Activated CD4-positive, CD25-positive, alpha-beta regulatory T cell treated with anti-CD3 and anti-CD28 coated beads, Interleukin-2, amount 50 U/mL, for 72 hours (primary cell): ENCODE measurements at regions not wholly inside any gene's neighbourhood (a gene's known extent, or its start where the extent isn't known, plus 50 kb on each side); places are given as distances from the start of the nearest gene placed in this dataset.
"Not testable (repeated sequence)": the region's sequence is repeated elsewhere in the genome, so short reads cannot be mapped to it uniquely, and the experiment has no call there.

ENCODE experiments used
- DNase-seq: peaks from one replicate; pipeline ENCODE4 v3.0.0; 2021

DNA sequence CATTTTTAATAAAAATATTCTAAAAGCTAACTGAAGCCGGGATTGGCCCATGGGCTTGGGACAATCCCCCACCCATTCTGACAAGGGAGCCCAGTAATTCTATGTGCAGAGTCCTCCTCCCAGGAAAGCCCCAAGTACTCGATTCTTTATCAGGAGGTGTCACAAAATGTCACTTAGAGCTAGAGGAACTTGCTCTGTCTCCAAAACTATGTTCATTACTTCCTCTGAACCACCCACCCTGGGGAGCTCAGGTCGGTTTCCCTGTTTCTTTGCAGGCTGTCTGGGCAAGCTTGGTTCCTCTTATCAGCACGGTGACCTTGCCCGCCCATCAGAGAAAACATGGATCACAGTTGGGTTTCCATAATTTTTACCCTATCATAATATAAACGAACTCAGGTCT lies 430.6 kb upstream of the ID2 start:
- DNase-seq: no peak

DNA sequence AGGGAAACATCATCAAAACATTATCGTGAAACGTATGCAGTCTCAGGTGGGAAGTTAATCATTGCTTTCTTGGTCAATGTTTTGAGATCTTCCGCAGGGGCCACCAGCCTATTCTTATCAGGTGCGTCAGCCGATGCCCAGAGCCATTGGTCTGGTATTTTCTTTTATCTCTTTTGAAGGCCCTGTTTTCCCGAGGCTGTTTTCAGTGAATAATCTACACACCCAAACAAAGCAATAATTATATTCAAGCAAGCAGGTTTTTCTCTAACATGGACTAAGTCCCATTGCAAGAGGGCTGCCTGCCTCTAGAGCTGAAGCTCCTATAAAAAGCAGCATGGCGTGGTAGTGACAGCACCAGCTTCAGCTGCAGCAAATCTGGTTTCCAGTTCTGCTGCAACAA lies 430.0 kb upstream of the ID2 start:
- no peak for DNase-seq

DNA sequence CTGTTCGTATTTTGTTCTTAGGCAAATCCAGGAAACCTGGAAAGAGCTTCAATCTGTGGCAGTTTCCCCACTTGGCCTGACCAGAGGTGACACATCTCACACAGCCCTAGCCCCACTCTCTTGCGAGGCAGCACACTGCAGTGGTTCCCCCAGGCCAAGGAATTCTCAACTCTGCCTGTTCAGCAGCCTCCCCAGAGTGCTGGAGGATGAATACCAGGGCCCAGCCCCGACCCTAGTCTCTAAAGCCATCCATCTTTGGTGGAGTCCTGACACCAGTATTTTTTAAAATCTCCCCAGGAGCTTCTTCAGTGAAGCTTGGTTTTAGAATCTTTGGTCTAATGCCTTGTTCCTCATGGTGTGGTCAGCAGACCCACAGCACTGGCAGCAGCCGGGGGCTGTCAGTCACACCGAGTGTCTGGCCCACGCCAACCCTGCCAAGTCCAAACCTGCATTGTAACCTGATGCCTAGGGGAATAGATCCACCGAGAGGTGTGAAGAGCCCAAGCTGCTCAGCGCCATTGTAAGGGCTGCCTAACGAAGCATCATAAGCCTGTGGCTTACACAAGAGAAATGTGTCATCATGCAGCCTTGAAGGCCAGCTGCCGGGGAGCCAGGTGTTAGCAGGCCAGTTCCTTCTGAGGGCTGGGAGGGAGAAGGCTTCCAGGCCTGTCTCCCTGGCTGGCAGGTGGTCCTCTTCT lies 428.7 kb upstream of the ID2 start:
- no peak for DNase-seq

DNA sequence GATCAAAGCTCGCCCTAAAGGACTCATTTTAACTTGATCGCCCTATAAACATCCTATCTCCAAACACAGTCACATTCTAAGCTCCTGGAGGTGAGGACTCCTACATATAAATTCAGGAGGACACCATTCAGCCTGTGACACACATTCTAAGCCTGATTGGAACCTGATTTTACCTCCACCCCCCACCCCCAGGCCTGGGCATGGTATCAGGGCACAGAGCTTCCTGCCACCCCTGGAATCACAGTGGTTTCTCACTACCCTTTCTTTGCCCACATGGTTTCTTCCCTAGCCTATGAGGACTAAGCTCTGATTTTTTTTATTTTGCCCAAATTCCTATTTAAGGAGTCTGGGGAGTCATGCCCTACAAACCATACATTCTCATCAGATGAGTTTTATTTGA lies 428.1 kb upstream of the ID2 start:
- DNase-seq: no peak

DNA sequence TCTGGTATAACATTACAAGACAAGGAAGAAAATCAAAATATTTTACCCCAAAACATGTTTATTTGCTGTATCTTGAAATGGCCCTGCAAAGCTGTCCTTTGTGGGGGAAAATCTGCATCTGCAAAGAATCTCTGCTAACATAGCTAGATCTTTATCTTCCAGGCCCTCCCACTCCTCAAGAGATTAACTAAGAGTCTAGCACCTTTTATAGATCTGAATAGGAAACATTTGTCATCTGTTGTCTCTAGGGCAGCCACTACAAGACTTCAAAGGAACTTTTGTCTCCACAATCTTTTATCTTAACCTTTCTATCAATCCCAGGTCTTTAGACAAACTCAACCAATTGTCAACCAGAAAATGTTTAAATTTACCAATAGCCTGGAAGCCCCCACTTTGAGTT lies 427.6 kb upstream of the ID2 start:
- DNase-seq: not testable (repeated sequence)

DNA sequence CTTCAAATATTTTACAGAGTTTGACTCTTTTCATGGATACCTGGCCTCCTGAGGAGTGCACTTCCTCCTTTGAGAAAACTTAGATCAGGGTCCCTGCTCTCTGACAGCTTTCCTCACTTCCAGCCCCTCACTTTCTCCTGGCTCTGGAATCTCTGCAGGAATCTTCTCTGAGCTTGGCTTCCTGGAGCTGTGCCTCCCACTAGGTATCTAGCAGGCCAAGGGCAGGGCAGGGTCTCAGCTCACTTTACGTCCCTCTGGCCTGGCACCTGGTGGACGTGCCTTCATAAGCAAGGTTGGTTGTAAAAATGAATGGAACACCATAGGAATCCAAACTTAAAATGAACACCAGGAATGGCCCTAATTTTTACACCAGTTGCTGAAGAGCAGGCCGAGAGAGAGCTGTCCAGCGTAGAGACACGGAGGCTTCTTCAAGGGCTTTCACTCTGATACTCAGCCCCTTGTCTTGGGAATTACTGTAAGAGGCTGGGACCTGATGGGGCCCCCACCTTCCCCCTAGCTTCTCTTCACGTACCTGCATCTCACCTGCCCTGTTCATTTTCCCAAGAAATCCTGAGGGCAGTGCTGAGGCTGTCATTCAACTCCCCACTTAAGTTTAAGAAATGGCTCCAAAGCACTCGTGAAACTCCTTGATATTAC lies 426.9 kb upstream of the ID2 start:
- DNase-seq: no peak

DNA sequence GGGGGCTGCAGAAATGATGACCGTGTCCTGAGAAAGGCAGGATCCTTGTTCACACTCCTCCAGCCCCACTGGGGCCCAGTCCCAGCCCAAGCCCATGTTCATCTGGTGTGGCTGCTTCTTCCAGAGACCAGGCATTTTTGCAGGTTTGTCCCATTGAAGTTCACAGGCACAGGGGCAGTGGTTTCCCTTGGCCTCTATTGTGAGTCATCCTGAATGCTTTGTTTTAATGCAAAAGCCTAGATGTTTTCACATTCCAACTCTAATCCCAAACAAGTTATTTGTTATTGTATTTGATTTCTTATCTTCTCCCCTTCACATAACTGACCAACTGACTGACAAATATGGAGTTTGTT lies 426.4 kb upstream of the ID2 start:
- DNase-seq: no peak

DNA sequence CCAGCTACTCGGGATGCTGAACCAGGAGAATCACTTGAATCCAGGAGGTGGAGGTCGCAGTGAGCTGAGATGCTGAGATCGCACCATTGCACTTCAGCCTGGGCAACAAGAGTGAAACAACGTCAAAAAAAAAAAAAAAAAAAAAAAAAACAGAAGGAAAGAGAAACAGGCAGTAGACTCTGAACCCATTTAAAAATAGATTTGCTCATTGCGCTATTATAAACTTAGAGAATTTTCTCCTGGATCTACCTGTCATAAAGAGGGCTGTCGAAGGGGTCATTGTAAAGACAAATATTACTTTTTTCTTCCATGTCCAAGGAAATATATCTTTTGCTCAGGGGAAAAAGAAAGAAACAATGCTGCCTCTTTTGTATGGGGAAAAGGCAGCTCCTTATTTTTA lies 425.0 kb upstream of the ID2 start:
- DNase-seq: no peak

DNA sequence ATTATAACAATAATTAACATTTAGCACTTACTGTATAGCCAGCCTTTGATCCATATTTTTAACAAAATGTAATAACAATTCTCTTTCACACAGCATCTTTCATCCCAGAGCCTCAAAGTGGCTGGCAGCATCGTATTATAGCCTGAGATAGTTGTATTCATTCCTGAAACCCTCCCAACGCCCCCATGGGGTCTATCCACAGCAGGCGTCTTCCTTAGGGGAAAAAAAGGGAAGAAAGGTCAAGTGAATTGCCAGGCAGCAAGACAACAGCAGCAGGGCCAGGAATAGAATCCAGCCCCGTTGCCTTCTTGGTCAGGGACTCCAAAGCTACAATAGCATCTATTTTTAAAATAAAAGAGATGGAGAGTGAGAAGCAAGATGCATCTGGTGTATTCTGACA lies 424.4 kb upstream of the ID2 start:
- no peak for DNase-seq

DNA sequence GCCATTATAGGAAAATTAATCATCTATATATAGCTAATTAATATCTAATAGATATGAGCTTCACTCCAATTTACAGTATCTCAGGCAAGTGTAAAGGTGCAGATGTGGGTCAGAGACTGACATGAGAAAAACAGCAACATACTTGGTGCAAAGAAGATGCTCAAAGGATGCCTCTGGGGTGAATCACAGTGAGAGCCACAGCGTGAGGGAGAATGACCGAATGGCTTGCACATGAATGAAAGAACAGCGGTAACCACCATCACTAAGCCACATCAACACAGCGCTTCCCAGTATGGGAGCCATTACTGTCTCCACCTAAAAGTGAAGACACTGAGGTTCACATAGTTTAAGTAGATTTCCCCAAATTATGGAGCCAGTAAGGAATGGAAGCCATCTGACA lies 423.4 kb upstream of the ID2 start:
- DNase-seq: no peak

DNA sequence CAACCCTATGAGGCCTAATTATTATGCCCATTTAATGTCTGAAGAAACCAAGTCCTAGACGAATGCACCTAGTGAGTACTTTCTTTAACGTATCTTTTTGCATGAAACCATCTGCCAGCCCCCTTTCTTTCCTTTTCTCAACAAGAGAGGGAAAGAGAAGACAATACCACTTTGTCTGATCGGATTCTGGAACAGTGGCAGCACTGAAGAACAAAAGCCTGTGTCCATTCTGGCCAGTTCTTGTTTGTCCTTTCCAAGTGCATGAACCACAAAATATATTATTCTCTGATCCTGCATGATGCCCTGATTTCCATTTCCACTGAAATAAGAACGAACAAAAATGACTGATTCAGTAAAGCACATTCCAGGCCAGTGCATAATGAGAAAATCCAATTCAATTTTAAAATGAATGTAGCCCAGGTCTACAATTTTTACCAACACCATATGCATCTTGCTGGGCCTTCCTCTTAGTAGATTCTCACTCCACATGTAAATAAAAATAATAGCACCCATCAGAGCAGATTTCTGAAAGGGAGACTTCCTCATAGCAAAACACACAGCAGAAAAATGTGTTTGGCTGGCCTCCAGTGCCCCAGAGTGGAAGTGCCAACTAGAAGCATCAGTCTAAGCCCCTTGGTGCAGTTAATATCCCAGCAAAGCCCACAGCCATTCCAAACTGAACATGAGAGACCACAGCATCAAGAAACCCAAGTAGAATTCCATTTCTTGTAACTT lies 422.6 kb upstream of the ID2 start:
- DNase-seq: no peak

DNA sequence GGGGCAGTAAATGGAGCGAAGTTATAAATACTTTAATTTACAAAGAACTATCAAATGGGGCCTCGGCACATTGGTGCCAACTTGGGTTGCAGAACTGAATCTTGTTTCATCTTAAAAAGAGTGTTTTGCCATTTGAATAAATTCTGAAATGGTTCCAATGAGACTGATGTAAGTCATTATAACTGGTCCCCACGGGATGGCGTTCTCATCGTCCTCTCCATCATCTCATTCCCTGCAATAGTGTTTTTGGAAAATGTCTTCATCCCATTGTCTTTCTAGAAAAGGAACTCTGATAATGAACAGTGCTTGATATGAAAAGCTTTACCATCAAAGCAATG lies 422.0 kb upstream of the ID2 start:
- DNase-seq: no peak

DNA sequence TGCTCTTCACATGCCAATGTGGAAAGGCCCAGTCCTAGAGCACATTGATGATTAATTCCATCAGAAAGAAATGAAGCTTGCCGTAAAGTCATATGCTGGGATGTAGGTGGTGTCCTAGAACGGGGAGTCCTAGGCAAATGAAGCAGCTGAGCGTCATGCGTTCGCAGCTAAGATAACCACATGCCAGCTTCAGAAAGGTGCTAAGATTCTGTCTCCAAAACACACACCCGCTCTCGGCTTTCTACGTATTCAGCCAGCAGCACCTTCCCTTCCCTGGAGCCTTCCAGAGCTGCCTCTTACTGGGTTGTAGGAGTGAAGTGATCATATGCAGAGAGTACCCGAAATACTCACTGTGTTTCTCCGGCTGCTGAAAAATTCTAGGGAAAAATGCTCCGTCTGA lies 421.6 kb upstream of the ID2 start:
- no peak for DNase-seq

DNA sequence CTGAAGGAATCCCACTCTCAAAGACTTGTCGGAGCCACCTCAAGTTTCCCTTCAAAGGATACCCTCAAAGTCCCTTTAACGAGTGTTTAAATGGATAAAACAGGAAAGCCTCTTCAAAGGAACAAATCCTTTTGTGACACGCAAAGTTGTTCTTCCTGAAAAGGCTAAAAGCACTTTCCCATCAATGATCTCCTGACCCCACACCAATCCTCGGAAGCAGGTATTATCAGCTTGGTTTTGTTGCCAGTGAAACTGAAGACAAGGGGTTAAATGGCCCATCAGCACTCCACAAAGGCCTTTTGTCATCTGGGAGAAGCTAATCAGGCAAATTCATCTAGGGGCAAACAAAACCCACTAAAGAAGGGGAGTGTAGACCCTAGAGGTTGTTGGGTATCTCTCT lies 418.0 kb upstream of the ID2 start:
- no peak for DNase-seq

DNA sequence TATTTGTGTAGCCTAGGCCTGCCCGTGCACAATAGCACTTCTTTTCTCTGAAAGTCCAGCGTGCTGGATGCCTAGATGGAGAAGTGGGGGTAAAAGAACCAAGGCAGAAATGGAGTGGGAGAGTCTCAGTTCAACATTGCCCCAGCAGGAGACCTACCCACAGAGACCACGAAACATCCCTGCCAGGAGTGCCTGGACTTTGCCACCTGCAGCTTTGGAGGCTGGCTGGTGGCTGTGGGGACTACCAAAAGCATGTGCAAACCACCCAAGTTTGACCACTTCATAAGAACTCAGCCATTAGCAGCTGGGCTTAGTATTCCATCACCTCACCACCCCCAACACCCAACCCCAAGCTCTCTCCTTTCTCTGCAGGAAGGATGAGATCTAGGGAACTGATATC lies 416.9 kb upstream of the ID2 start:
- DNase-seq: no peak

DNA sequence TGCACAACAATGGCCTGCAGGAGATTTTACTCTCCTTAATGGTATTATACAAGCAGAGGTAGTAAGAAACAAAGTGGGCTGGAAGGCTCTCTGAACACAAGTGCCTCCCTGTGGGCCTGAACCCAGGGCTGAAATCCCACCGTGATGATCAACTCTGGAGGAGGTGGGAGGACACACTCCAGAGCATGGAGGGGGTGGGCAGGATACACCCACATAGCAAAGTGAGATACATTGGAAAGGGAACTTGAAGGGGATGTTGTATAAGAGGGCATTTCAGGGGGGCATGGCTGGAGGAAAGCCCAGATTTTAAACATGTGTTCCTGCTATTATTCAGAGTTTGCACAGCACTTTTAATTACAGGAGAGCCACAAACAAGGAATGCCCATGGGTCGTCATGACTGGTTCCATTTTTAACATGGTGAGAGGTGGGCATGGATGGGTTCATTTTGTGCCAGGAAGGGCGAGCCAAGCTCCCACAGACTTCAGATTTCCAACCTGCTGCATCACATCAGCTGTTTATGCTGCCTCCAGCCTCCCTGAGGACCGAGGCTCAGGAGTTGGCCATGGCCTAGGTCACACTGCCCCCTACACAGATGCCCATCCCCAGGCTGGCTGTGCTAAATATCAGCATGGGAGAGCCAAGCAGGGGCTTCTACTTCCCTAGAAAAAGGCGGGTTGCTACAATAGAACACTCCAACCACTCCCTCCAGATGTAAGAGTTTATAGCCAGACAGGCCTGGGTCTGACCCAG lies 416.2 kb upstream of the ID2 start:
- DNase-seq: no peak

DNA sequence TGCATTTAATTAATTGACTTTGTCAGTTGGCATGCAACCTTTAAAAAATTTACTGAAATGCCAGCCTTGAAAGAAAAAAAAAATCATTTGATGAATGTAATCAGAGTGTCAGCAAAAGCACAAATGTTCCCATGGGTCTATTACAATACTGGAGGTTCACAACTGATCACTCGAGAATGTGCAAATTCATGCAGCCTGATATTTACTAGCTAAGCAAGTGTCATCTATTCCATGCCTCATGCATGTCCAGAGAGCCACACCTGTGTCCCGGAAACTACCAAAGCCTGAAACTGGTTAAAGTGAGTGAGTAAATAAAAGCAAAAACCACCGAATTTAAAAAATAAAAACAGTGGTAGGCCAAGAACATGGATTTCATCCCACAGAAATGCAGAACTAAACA lies 415.3 kb upstream of the ID2 start:
- no peak for DNase-seq

DNA sequence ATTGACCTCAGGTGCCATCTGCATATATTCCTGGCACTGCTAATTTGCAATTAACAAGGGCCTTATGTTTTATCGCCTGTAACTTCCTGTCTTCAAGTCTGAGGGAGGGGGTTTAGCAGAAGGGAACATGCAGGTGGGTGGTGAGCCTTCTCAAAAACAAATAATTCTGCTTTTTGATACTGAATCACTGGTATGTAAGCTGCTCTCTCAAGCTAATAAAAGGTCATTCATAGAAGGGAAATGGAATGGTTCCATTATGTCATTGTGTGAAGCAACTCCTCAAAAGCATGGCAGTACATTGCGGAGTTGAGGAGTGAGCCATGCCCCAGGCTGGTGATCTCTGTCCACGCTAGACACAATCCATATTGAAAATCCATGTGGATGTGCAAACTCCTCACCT lies 414.8 kb upstream of the ID2 start:
- DNase-seq: no peak

DNA sequence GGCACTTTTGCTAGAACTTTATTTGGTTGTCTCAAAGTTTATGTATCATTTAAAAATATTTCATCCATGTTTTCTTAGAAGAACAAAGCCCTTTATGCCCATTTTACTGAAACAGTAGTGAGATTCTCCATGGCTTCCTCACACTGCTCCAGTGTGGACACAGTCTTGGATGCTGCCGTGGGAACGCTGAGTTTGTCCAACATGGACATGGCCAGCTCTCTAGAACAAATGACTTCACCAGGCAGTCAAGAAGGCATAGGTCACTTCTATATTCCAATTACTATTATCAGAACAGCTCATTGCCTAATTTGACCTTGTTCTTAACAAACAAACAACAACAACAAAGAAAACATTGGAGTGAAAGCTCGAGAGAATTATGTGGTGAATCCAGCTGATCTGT lies 414.1 kb upstream of the ID2 start:
- no peak for DNase-seq

DNA sequence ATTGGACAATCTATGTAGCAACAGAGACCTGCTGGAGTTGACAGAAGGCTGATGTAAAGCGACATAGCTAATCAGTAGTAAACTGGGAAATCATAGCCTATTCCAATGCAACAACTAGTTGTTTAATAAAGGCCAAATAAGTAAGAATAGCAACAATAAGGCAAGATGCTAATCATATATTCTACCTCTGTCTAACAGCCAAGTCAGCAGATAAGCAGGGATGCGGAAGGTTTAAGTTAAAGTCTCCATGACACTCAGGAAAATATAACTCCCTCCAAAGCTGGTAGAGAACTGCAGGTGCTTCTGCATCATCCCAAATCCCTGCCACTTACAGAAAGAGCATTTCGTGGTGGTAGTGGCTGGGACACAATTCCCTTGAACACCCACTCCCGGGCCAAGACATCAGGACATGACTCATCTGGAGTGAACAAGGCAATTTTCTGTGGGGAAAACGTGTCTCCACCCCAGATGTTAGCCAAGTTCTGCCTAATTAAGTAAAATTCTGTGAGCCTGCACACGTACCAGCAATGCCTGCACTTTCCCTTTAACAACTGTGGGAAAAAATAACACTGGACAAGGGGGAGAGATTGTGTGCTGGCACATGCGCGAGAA lies 413.6 kb upstream of the ID2 start:
- no peak for DNase-seq

DNA sequence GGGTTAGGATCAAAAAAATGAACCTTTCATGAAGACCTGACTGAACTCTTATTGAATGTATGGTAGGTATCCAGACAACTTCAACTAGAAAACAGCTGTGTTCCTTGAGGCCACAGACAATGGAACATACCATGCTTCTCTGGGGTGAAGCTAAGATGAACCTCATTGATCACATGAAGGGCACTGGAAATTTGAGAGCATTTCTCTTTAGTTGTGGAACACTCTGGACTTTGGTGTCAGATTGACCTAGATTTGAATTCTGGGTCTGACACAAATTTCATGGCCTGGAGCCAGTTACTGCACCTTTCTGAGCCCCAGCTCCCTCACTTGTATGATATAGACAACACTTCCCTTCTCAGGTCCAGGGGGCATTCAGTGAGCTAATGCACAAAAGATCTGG lies 411.2 kb upstream of the ID2 start:
- DNase-seq: no peak

DNA sequence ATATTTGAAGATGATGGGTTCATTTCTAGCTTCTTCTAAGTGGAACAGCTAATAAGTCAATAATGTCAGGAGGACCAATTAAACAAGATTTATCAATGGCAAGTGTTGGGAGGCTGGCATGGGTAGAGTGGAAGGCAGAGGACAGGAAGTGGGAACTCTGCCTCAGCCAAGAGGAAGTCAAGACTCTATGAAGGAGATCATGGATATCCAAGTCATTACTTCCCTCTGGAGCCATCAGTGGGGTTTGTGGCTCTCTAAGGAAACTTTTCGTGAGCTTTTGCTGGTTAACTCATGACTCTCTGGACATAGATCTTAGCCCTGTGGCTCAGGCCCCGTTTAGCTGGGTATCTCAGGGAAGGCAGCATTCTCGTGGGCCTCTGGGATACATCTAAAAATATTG lies 410.4 kb upstream of the ID2 start:
- no peak for DNase-seq

DNA sequence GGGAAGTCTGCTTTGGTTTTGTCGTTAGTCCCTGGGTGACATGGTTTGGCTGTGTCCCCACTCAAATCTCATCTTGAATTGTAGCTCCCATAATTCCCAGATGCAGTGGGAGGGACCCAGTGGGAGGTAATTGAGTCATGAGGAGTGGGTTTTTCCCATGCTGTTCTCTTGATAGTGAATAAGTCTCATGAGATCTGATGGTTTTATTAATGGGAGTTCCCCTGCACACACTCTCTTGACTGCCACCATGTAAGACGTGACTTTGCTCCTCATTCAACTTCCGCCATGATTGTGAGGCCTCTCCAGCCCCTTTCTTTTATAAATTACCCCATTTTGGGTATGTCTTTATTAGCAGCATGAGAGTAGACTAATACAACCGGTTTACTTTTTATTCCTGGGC lies 405.8 kb upstream of the ID2 start:
- no peak for DNase-seq
